ENCODE measurements at regions not wholly inside any gene's neighbourhood (a gene's known extent, or its start where the extent isn't known, plus 50 kb on each side); places are given as distances from the start of the nearest gene placed in this dataset.

DNA sequence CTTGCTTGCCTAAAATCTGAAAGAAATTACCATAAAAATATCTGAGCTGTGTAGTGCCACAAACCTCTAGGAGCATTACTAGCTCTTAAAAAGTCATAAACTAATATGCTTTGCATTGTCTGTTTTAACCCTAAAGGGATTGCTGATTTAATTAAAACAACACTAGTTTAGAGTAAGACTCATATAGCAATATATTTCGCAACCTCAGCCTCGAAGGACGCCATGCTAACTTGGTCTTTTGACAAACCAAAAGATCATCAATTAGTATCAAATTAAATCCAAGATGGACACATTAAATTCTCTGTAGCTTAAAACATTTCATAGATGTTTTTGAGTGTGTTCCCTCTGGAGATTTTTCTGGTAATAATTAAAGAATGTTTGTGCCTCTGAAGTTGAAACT lies 74.8 kb upstream of the KCNQ5 start:
- DNase-seq = no peak
- 93 to 96% methylated on average over 3 of the region's 3 CpGs for WGBS, 2 donors
- H3K9me3 ChIP-seq = no peaks in the 10 kb centered on the region
- intact Hi-C loops (cut with DNase I) = no loop called here
- H3K4me1 ChIP-seq = no peaks in the 10 kb centered on the region
- TF ChIP-seq, protein P1, sequence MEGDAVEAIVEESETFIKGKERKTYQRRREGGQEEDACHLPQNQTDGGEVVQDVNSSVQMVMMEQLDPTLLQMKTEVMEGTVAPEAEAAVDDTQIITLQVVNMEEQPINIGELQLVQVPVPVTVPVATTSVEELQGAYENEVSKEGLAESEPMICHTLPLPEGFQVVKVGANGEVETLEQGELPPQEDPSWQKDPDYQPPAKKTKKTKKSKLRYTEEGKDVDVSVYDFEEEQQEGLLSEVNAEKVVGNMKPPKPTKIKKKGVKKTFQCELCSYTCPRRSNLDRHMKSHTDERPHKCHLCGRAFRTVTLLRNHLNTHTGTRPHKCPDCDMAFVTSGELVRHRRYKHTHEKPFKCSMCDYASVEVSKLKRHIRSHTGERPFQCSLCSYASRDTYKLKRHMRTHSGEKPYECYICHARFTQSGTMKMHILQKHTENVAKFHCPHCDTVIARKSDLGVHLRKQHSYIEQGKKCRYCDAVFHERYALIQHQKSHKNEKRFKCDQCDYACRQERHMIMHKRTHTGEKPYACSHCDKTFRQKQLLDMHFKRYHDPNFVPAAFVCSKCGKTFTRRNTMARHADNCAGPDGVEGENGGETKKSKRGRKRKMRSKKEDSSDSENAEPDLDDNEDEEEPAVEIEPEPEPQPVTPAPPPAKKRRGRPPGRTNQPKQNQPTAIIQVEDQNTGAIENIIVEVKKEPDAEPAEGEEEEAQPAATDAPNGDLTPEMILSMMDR (IDR thresholded peaks at IDR 0.05) = no peak
- TF ChIP-seq POLR2A (IDR thresholded peaks at IDR 0.05) = no peak
- no peak overlapping the region for H3K4me3 ChIP-seq (replicated peaks in 1 of 3)
- H3K27me3 ChIP-seq = no peaks in the 10 kb centered on the region
- no peaks in the 10 kb centered on the region for H3K36me3 ChIP-seq
- H3K27ac ChIP-seq = no peak overlapping the region

DNA sequence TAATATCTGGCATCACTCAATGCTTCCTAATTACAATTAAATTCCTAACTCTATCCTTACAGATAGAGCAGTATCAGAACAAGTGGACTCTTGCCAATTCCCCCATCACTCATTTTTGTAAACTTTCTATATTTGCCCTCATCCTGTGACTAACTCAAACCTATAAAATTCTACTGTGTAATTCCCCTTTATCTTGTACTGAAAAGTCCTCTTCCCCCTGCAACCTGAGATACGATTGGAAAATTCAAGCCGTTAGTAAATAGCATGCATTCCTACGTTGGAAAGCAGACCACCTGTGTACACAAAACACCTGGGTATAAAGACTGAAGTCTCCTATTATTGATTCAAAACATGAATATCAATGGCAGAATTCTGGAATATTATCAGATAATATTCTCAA lies 70.4 kb upstream of the KCNQ5 start:
- TF ChIP-seq, protein P1 (IDR thresholded peaks at IDR 0.05) = no peak
- TF ChIP-seq POLR2A (IDR thresholded peaks at IDR 0.05) = no peak
- peaks cover 12% of the 10 kb centered on the region in 2 donors for H3K4me1 ChIP-seq
- intact Hi-C loops (cut with DNase I) = no loop called here
- 78 to 89% methylated on average over 3 of the region's 3 CpGs for WGBS, 2 donors
- no peaks in the 10 kb centered on the region for H3K36me3 ChIP-seq
- no peak overlapping the region for H3K4me3 ChIP-seq (replicated peaks in 1 of 3)
- no peaks in the 10 kb centered on the region for H3K27me3 ChIP-seq
- no peak overlapping the region for H3K27ac ChIP-seq
- DNase-seq = no peak
- no peaks in the 10 kb centered on the region for H3K9me3 ChIP-seq

DNA sequence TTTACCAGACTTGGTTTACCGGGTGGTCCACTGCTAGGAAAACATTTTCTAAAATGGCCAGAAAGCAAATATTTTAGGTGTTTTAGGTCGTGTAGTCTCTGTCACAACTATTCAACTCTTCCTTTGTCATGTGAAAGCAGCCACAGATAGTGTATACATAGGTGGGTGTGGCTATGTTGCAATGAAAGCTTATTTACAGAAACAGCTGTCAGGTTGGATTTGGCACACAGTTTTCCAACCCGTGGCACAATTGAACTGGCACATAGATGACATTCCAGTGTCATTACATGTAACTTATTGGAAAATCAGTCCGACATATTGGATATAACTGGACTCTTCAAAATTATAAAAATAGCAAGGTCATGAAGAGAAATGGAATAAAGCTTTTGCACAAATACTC lies 68.9 kb upstream of the KCNQ5 start:
- WGBS, 2 donors = 78 to 79% methylated on average over 4 of the region's 4 CpGs
- DNase-seq = no peak
- Histone ChIP-seq H3K27ac (no peak overlapping the region), H3K27me3 (no peaks in the 10 kb centered on the region), H3K4me1 (peaks cover 12% of the 10 kb centered on the region in 2 donors), H3K4me3 (replicated peaks in 1 of 3) (no peak overlapping the region), H3K36me3 (no peaks in the 10 kb centered on the region), H3K9me3 (no peaks in the 10 kb centered on the region)
- TF ChIP-seq, protein P1 (IDR thresholded peaks at IDR 0.05) = no peak
- TF ChIP-seq POLR2A (IDR thresholded peaks at IDR 0.05) = no peak
- intact Hi-C loops (cut with DNase I) = no loop called here

DNA sequence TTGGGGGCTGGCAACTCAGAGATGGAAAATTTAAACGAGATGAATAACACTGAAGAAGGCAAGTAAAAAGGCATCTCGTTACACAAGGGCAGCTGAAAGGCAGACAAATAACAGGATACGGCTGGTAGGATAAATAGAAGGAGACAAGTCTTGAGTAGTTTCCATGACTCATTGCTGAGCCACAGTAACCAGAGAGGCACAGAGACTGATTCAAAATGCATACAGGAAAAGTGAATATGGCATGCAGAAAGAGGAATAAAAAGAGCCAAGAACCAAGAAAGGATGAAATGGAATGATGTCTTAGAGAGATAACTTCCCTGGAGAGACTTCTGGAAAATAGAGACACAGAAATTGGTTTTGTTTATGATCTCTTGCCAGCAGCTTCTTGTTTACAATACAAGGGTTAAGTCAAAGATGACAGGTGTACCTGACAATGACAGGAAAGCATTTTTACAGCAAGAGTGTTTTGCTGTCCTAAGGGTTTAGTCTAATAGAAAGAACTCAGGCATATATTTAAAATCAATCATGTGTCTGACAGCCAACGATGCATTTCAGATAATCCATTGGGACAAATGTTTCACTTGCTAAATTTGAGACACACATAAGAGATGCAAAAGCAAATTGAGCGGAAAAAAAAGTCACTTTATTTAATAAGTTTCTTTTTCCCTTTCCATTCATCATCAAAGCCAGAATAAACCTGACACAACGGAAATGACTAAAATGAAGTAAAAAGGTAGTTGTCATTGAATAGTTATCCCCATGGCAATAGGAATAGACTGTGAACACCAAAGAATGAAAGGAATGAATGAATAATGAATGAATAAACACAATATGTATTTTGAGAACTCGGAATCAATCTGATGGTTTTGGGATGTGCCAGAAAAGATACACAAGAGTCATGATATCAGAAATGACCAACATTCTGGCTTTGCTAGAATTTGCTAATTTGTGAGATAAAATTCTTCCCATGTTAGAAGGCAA lies 68.0 kb upstream of the KCNQ5 start:
- H3K9me3 ChIP-seq = no peaks in the 10 kb centered on the region
- WGBS, 2 donors = 71 to 76% methylated on average over 7 of the region's 7 CpGs
- TF ChIP-seq, protein P1 (IDR thresholded peaks at IDR 0.05) = no peak
- TF ChIP-seq POLR2A (IDR thresholded peaks at IDR 0.05) = no peak
- DNase-seq = no peak
- peaks cover 12% of the 10 kb centered on the region in 2 donors for H3K4me1 ChIP-seq
- no peak overlapping the region for H3K27ac ChIP-seq
- H3K4me3 ChIP-seq (replicated peaks in 1 of 3) = no peak overlapping the region
- no peaks in the 10 kb centered on the region for H3K27me3 ChIP-seq
- no peaks in the 10 kb centered on the region for H3K36me3 ChIP-seq
- intact Hi-C loops (cut with DNase I) = no loop called here

DNA sequence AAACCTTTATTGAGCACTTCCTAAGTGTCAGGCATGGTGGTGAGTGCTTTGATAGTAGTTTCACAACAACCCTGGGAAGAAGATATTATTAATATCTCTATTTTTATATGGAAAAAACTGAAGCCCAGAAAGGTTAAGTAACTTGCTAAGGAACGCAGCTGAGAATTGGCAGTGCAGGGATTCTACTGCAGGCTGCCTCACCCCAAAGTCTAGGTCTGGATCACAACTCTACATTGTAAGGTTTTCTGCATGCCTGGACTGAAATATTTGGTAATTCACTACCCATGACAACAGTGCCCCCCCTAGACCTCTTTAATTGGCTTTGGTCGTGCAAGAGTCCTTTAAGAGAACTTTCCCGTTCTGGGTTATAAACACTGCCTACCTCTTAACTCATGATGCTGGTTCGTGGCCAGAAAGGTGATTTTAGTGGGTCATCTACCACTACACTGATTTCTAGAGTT lies 67.1 kb upstream of the KCNQ5 start:
- Histone ChIP-seq H3K4me1 (peaks cover 12% of the 10 kb centered on the region in 2 donors), H3K27me3 (no peaks in the 10 kb centered on the region), H3K36me3 (no peaks in the 10 kb centered on the region), H3K4me3 (replicated peaks in 1 of 3) (no peak overlapping the region), H3K9me3 (no peaks in the 10 kb centered on the region), H3K27ac (no peak overlapping the region)
- peak; percentile 82 to 83 for DNase-seq
- TF ChIP-seq, protein P1 (IDR thresholded peaks at IDR 0.05) = no peak
- no peak for TF ChIP-seq POLR2A (IDR thresholded peaks at IDR 0.05)
- WGBS, 2 donors = 45 to 49% methylated on average over 4 of the region's 4 CpGs
- intact Hi-C loops (cut with DNase I) = no loop called here

Measured in thyroid gland (tissue), 4 donors.